ENCODE measurements at regions not wholly inside any gene's neighbourhood (a gene's known extent, or its start where the extent isn't known, plus 50 kb on each side); places are given as distances from the start of the nearest gene placed in this dataset.
"Not testable (repeated sequence)": the region's sequence is repeated elsewhere in the genome, so short reads cannot be mapped to it uniquely, and the experiment has no call there.

DNA sequence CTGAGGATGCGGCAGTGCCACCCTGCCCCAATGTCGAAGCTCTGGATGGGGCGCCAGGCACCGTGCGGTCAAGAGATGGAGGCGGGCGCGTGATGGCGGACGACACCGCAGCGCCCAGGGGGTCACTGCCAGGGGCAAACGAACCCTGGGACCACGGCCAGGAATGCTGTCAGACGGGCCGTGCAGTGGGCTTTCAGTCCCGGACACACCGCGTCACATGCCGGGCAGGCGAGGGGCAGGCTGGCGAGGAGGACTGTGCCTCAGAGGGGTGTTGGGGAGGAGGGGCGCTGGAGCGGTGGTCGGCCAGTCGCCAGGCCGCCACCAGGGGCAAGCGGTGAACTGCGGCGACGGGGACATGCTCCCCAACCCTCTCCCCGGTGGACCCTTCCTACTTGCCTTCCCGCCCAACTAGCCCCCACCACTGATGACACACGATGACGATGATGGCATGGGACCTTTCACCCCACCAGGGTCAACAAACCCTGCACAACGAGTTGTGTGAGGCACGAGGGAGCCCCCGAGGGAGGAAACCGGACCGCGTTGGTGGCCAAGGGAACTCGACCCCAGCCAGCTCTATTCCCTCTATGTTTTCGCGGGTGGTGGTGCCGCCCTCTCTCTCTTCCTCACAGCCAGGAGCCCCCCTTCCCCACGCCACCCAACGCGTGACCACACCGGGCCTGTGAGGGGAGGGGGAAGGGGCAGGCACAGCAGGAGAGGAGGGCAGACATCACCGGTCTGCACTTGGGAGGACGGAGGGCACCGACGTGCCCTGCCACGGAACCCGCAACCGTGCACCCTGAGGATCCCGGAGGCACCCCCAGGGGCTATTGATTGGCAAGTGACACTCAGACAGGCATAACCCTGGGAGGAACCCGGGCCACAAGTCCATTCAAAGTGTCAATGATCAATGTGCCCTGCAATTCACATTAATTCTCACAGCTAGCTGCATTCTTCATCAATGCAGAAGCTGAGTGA is 1960.9 kb upstream of the DEFB115 start:
- DNase-seq: no peak

DNA sequence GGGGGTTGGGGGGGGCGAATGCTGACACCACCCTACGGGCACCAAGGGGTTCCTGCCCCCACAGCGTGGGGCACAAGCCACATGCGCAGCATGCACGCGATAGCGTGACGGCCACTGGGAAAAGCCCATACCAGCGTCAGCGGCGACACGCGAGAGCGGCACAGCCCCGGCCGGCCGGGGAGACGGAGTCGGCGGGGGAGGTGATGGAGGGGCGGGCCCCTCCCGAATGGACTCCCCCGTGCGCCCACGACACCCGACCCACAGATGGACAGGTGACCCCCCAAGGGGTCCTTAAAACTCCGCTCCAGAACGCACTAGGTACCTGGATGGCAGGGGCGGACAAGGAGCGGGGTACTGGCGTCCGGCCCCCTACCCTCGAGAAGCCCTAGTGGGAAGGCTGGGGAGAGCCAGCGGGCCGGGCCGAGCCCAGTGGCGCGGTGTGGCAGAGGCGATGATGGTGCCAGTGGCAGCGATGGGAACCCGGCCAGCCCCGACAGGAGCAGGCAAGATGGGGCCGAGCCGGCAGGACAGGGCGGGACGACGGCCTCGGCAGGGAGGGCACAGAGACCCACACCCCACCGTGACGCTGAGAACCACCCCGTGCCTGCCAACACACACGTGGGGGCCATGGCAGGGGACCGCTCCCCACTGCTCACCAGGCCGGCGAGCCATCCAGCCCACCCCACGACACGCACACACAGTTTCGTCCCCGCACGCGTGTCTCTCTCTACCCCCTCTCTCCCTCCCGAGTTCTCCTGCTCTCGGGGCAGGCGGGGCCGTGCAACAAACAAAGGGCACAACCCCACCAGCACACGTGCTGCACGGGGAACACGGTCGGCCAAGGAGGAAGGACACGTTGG is 1959.8 kb upstream of the DEFB115 start:
- no peak for DNase-seq

DNA sequence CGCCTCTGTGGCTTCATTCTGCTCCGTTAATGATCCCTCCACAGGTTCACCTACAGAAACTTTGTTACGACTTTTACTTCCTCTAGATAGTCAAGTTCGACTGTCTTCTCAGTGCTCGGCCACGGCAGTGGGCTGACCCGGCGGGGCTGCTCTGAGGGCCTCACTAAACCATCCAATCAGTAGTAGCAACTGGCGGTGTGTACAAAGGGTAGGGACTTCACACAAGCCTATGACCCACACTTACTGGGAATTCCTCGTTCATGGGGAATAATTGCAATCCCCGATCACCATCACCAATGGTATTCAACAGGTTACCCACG is 1959.2 kb upstream of the DEFB115 start:
- no peak for DNase-seq

DNA sequence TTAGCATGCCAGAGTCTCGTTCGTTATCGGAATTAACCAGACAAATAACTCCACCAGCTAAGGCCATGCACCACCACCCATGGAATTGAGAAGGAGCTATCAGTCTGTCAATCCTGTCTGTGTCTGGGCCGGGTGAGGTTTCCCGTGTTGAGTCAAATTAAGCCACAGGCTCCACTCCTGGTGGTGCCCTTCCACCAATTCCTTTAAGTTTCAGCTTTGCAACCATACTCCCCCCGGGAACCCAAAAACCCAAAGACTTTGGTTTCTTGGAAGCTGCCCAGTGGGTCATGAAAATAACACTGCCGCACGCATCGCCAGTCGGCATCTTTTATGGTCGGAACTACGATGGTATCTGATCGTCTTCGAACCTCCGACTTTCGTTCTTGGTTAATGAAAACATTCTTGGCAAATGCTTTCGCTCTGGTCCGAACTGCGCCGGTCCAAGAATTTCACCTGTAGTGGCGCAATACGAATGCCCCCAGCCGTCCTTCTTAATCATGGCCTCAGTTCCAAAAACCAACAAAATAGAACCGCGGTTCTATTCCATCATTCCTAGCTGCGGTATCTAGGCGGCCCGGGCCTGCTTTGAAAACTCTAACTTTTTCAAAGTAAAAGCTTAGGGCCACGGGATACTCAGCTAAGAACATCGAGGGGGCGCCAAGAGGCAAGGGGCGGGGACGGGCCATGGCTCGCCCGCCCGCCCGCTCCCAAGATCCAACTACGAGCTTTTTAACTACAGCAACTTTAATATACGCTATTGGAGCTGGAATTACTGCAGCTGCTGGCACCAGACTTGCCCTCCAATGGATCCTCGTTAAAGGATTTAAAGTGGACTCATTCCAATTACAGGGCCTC is 1958.5 kb upstream of the DEFB115 start:
- no peak for DNase-seq

DNA sequence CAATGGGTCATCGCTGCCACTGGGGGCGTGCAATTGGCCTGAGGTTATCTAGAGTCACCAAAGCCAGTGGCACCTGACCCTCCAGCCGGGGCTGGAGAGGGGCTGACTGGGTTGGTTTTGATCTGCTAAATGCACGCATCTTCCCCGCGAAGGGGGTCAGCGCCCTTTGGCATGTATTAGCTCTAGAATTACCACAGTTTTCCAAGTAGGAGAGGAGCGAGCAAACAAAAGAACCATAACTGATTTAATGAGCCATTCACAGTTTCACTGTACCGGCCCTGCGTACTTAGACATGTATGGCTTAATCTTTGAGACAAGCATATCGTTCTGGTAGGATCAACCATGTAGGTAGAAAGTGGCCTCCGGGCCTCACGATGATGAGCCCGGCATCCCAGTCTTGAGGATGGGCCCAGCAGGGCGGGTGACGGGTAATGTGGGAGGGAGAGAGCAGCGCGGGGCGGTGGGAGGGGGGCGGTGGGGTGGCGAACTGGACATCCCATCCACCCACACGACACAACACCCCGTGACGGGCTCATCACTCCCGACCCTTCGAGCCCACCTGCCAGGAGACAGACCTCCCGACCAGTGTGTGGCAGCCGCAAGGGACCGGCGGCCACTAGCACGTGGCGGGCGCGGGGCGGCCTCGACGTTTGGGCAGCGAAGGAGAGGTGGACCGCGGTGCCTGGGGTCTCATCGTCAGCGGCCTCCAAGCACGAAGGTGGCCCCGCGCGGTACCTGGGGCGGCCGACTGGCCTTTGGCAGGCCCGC is 1957.5 kb upstream of the DEFB115 start:
- no peak for DNase-seq

DNA sequence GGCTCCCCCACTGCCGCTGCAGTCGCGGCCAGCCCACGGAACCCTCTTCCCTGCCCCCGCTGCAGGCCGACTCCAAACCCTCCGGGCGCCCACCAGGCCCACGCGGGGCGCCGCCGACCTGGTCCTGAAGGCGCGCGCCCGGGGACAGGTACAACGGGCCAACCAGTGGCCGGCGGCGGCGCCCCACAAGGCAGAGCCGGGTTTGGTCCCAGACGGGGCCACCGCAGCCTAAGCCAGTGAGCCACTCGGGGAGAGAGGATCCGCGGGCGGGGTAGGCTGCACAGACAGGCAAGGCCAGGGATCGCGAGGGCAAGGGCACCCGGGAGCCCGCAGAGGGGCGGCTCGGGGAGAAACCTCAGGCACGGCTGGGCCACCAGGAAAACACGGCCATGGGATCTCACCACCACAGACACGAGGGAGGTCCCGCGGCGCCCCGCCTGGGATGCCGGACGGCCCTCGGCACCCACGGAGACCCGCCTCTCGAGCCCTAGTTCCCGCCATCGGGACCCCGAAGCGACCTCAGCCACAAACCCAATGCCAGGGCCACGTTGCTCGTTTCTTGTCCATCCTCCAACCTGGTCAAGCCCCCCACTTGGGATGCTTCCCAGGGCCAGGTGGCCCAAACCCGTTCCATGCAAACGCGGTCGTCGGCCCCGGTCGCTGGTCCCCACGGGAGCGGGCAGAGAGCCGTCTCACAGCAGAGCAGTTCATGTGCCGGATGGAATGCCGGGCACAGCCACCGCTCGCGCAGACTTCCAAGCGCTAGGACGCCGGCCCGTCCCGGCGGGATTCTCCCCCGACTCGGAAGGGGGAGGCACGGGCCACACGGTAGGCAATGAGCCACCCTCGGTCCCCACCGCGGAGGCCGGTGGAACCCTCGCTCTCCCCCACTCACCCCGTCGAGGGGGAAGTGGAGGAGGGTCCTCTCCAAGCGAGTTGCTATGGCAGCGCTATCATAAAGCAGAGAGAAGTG is 1956.6 kb upstream of the DEFB115 start:
- no peak for DNase-seq

DNA sequence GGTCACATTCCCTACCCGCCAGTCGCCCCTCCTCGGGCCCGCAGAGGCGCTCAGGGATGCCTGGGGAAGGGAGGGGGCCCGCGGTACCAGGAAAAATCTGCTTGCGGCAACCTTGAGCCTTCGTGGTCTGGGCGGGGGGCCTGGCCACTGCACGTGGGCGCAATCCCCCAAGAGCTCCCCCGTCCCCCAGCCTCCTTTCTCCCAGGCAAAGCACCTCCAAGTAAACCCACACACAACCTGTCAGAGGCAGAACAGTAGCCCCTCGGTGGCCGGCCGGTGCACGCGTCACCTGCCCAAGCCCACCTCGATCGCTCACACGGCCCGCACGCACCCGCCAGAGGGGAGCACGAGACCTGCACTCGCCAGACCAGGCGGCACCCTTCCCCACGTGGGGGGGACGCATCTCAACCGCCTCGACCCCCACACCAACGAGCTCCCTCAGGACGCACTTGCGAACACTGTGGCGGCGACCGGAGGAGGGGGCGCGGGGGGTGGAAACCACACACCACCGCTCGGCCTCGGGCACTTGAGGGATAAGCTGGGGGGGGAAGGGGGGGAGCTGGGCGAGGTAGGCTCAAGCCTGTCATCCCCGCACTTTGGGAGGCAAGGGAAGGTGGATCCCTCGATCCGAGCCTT is 1955.7 kb upstream of the DEFB115 start:
- no peak for DNase-seq

DNA sequence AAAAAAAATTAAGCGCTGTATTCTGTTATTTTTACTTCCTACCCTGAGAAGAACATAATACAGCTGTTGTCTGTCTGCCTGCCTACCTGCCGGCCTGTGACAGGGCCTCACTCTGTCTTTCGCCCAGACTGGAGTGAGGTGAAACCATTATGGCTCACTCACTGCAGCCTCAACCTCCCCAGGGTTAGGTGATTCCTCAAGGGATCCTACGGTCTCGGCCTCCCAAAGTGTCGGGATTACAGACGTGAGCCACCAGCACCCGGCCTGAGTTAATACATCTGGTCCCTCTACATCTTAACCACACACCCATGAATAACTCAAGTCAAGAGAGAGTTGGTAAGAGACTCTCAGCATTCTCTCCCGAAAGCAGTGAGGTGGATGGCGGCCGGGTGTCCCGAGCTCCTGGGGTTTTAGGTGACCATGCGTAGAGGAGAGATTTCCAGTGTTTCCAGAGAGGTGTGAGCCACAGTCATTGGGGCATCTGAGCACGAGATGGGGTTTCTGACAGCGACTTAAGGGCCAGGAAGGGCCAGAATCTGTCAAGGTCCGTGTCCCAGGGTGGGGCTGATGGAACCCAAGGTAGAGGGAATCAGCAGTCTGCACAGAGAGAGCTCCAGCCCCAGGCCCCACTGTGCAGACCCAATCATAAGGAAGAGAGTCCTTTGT is 1954.4 kb upstream of the DEFB115 start:
- no peak for DNase-seq

DNA sequence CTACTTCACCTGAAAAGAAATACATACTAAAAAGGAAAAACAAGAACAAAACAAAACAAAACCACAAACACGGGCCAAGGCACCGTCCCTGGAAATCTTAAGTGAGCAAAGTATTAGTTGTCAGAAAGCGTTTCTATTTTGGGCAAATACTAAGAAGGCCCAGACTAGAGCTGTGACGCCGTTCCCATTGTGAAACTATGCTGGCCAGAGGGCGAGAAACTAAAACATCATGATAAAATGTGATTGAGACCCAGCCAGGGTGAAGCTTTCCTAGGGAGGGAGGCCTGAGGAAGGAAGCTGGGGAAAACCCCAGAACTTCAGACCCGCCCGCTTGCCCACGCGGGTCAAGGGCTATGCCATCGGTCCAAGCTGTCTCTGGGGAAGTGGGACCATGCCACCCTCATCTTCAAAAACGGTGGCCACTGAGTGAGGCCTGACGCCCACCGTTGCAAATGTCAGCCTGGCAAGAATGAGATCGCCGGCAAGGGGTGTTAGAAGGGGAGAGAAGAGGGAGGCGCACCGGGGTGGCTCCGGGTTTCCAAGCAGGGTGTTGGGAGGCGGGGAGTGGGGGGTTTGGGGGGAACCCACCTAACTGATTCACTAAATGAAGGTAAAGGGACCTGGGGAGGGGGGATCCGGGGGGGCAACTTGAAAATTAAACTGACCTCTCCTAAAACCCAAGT is 1950.9 kb upstream of the DEFB115 start:
- no peak for DNase-seq

DNA sequence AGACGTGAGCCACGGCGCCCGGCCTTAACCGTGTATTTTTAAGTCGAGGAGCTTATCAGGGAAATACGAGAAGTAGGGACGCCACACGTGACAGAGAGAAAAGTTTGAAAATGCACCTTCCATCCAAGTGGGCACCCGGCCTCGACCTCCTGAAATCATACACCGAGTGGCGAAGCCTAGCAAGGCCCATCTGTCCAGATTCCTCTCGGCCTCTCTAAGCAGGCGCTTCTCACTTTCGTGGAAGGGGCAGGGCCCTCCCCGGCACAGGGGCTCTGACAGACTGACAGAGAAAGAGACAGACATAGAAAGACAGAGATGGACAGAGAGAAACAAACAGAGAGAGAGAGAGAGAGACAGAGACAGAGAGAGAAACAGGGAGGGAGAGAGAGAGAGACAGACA is 1950.0 kb upstream of the DEFB115 start:
- not testable (repeated sequence) for DNase-seq

DNA sequence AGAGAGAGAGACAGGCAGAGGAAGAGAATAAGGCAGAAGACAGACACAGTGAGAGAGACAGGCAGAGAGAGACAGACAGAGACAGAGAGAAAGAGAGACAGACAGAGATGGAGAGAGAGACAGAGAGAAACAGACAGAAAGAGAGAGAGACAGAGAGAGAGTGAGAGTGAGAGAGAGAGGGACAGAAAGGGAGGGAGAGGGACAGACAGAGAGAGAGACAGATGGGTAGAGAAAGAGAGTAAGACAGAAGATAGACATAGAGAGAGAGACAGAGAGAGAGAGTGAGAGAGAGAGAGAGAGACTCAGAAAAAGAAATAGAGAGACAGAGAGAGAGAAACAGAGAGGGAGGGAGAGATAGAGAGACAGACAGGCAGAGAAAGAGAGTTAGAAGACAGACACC is 1948.5 kb upstream of the DEFB115 start:
- DNase-seq: not testable (repeated sequence)

DNA sequence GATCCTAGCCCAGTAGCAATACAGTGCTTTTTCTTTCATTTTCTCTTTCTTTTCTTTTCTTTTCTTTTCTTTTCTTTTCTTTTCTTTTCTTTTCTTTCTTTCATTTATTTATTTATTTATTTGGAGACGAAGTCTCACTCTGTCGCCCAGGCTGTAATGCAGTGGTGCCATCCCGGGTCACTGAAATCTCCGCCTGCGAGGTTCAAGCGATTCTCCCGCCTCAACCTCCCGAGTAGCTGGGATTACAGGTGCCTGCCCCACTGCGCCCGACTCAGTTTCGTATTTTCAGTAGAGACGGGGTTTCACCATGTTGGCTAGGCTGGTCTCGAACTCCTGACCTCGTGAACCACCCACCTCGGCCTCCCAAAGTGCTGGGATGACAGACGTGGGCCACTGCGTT is 1948.0 kb upstream of the DEFB115 start:
- not testable (repeated sequence) for DNase-seq

DNA sequence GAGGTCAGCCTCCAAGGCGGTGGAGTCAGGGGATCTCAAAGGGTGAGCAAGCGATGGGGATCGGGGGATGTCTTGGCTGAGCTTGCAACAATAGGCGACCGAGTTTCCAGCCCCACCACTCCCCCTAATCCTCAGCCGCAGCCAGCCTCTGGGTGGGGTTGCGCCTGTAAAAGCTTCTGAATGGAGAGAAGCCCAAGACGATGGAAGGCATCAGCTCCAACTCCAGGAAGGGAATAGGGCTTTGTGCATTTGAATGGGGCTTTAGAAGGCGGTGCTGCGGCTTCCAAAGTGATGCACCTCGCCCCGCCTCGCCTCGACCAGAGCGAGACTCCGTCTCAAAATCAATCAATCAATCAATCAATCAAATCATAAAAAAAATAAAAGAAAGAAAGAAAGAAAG is 1946.4 kb upstream of the DEFB115 start:
- DNase-seq: not testable (repeated sequence)

DNA sequence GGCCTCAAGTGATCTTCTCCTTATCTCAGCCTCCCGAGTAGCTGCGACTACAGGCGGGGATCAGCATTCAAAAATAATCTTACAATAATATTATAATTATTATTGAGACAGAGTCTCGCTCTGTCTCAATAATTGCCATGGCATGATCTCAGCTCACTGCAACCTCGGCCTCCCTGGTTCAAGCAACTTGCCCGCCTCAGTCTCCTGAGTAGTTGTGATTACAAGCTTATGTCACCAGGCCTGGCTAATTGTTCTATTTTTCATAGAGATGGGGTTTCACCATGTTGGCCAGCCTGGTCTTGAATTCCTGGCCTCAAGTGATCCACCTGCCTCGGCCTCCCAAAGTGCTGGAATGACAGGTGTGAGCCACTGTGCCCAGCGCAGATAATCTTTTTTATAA is 1944.8 kb upstream of the DEFB115 start:
- not testable (repeated sequence) for DNase-seq

DNA sequence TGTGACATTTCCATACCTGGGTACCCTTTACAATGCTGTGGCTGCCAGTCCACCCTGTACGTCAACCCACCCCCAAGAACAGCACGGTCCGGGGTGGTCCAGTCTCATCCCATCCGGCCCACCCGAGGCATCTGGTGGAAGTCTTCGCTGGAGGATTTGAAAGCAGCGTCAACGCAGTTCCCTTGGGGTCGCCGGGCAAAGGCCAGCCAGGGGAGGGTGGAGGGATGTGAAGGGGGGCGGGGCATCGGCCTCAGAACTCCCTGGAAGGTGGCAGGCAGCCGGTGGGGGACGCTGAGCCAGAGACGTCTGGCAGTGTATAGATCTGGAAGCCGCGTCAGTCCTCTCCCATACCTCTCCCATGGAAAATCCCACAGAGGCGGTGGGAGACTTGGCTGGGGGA is 1944.0 kb upstream of the DEFB115 start:
- DNase-seq: no peak

DNA sequence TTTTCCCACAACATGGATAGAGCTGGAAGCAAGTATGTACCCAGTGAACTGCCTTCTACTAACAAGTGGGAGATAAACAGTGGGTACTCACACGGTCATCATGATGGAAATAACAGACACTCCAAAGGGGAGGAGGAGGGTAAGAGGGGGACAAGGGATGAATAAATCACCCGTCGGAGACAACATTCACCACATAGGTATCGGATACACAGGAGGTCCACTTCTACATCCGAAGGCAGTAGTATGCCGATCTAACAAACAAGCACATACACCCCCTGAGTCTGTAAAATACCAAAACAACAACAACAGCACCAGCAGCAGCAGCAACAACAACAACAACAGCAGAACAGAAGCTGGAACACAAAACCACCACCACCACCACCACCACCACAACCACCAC is 1943.2 kb upstream of the DEFB115 start:
- DNase-seq: no peak

DNA sequence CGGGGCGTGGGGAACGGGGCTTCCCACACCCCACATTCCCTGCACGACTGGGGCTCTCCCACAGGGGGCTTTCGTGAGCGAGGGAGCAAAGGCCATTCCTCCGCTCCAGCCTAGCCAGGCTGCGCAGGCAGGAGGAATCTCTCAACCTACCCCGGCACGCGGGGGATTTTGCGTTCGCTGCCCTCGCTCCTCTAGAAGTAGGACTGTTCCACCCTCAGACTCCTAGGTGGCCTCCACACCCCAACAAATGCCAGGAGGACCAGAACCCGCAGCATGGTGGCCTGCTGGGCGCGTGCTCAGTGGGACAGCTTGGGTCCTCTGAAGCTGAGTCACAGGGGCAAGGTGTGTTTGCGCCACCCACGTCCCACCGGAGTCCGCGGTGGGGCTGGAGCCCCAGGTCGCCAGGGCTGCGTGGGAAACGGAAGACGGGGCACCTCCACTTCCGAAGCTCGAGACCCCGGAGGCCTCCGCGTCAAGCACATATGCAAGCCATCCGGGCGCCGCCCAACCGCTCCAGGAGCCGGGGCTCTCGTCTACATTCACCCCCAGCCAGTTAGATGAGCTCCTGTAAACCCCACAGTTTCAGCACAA is 1938.5 kb upstream of the DEFB115 start:
- no peak for DNase-seq

DNA sequence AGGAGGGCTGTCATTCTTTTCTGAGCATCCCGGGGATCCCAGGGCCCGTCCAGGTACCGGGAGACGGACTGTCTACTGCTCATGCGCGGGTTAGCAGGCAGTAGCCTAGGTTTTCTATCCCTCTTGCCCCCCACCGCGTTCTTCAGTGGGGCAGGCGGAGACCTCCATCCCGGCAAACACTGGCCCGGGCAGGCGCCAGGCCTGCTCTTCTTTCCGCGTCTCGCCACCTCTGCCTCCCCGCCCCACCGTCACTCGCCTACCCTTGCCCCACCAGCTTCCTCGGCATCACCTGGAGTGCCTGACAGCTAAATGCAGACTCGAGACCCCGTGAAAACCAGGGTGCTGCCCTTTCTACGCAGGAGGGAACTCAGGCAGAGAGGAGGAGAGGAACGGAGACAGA is 1937.7 kb upstream of the DEFB115 start:
- DNase-seq: no peak

Data from NCI-H524 (cell line).